ENCODE measurements at regions not wholly inside any gene's neighbourhood (a gene's known extent, or its start where the extent isn't known, plus 50 kb on each side); places are given as distances from the start of the nearest gene placed in this dataset.

DNA sequence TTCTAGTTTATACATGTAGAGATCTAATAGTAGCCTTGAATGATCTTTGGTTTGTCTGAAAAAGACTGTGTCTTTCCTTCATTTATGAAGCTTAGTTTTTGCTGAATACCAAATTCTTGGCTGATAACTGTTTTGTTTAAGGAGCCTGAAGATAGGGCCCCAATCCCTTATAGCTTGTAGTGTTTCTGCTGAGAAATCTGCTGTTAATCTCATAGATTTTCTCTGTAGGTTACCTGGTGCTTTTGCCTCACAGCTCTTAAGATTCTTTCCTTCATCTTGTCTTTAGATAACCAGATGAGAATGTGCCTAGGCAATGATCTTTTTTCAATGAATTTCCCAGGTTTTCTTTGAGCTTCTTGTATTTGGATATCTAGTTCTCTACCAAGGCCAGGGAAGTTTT, 562.1 kb downstream of the XIRP2 start:
- TF ChIP-seq, protein P1, sequence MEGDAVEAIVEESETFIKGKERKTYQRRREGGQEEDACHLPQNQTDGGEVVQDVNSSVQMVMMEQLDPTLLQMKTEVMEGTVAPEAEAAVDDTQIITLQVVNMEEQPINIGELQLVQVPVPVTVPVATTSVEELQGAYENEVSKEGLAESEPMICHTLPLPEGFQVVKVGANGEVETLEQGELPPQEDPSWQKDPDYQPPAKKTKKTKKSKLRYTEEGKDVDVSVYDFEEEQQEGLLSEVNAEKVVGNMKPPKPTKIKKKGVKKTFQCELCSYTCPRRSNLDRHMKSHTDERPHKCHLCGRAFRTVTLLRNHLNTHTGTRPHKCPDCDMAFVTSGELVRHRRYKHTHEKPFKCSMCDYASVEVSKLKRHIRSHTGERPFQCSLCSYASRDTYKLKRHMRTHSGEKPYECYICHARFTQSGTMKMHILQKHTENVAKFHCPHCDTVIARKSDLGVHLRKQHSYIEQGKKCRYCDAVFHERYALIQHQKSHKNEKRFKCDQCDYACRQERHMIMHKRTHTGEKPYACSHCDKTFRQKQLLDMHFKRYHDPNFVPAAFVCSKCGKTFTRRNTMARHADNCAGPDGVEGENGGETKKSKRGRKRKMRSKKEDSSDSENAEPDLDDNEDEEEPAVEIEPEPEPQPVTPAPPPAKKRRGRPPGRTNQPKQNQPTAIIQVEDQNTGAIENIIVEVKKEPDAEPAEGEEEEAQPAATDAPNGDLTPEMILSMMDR (IDR thresholded peaks at IDR 0.05), result no peak
- TF ChIP-seq EP300 (IDR thresholded peaks at IDR 0.05), result no peak
